ENCODE measurements at regions not wholly inside any gene's neighbourhood (a gene's known extent, or its start where the extent isn't known, plus 50 kb on each side); places are given as distances from the start of the nearest gene placed in this dataset.

DNA sequence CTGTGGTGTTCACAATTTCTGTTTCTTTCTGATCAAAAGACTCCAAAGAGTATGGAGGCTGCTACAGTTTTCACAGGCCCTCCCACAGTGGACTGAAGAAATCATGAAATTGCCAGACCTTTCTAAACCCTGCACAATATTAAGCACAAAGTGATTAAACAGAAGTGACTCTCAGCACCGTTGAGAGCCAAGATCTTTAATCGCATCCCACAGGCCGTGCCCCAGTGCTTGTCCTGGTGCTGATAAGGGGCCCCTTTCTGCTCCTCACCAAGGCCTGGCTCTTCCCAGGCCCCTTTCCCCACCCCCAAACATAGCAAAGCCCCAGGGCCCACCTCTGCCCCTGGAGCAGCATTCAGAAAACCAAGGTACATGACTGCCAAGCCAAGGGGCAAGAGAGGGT lies 57.4 kb upstream of the BMAL1 start:
- no peak for DNase-seq (ENCODE audit: low read depth in 2 of 2)

DNA sequence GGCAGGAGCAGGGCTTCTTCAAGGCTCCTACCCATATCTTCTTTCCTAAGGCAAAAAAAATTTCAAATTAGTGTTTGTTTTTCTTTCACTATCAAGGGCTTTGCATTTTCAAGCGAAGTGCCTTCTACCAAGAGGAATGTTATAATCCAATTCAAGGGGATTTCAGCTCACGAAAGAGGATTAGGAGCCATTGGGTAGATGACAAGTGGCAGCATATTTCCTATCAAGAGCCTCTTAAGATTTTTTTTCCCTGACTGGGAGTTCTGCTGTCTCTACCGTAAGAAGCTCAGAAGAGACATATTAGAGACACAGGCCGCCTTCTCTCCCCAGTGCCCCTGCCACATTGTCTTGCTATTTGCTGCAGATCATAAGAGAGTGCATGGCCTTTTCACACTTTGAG lies 55.9 kb upstream of the BMAL1 start:
- no peak for DNase-seq (ENCODE audit: low read depth in 2 of 2)

DNA sequence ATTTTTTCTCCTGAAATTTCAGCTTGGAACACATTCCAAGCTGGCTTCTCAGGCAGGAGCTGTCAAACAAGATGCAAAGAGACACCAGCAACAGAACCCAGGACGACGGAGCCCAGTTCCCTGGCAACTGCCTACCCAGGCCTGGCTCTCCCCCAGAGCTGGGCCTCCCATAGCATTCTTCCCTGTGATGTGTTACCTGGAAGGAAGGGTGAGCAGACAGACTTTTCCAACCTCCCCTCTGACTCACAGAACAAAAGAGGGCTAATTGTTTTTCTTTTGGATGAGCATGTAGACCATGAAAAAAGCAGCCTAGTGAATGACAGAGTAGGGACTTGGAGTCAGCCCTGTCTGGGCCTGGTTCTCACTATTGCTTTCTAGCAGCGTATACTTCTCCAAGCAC lies 55.3 kb upstream of the BMAL1 start:
- DNase-seq (ENCODE audit: low read depth in 2 of 2) = no peak

DNA sequence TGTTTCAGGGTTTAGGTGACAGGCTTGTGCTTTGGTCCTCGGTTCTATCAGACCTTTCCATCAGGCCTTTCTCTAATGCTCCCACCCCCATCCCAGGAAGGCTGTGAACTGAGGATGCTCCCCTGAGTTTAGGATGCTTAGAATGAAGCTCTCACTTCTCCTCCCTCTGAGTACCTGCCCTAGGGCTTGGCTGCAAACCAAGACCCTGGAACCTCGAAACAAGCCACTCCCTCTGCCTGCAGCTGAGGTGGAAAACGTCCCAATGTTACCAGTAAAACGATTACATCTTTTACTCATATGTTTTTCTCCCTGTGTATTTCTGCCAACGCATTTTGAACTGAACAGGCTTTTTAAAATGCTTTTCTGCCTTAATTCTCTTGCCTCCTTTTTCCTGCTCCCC lies 54.5 kb upstream of the BMAL1 start:
- no peak for DNase-seq (ENCODE audit: low read depth in 2 of 2)

DNA sequence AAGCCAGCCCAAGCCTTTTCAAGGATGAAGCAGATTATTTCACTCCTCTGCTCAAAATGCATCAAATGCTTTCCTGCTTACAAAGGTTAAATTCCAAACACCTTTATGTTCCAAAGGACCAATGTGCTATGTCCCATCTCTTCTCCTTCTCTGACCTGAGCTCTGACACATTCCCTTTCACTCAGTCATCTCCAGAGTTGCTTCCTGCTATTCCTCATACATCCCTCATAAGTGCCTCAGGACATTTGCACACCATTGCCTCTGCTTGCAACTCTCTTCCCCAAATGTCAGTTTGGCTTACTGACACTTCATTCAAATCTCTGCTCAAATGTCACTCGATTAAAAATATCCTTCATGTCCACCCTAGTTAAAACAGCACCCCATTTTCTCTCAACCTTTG lies 53.3 kb upstream of the BMAL1 start:
- DNase-seq (ENCODE audit: low read depth in 2 of 2) = no peak

DNA sequence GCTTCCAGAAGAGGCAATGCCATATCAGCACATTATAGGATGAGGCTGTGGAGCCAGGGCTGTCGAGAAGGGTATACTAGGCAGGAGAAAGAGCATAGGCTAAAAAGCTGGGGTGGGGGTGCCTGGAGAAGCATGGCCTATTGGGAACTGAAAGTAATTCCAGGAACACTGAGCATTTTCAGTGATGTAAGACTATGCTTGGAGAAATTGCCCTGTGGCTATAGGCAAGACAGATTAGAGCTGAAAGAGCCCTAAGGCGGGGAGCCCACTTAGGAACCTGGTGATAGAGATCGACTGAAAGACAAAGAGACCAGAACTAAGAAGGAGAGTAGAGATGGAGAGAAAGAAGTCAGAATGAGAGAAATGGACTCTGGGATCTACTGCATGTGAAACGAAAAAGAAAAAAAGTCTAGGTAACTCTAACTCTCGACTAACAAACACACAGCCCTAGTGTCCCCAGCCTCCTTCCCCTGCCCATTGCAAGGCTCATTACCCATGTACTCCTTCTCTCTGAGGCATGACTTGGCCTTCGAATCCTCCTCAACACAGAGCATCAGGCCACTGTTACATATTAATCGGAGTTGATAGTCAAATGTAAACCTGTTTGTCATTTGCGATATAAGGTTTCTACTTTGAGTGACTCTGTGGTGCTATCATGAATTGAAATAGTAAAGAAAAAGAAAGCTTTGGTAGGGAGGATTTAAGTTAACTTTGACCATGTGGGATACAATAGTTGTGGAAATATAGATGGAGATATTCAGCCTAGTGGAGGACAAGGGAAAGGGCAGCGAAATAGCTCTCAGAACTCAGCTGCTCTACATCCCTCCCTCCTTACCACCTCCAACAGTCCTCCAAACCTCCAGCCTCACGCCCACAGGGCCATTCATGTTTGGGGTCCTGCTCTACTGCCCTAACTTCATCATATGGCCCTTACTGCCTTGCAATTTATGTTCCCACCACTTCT lies 52.3 kb upstream of the BMAL1 start:
- DNase-seq (ENCODE audit: low read depth in 2 of 2) = no peak

DNA sequence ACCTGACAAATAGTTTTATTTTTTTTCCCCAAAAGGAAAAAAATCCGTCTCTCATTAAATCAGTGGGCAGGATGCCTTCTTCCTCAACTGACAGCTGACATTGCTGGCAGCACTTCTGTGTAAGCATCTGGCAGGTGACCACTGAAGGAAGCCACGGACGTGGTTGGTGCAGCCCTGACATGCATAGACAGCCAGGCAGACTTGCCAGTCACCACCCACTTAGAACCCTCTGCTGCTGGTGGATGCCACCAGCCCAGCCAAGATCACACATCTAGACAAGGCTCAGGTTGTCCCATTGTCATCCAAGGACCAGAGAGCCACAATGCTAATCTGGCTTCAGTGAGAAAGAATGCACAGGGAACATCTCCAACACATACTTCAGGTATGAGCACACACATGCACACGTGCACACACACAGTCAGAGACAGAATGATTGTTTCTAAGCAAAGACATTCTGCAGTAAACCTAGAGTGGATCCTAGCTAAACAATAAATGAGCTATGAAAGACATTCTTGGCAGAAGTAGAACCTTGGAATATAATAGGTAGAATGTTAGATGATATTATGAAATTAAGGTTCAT lies 49.8 kb upstream of the BMAL1 start:
- DNase-seq (ENCODE audit: low read depth in 2 of 2) = no peak
